PC-9 (cell line): ENCODE measurements at regions not wholly inside any gene's neighbourhood (a gene's known extent, or its start where the extent isn't known, plus 50 kb on each side); places are given as distances from the start of the nearest gene placed in this dataset.

Experiments
- BruUV-seq: library from RNA; stranded (reverse); fragments of 400-500 nt; replicated peaks from 2 replicates; lab custom pipeline; 2021; lab: Mats Ljungman, UMichigan
- CTCF ChIA-PET: fragments of 300-600 bp; sonication (Branson Sonifier 250); formaldehyde crosslinking; loops from one replicate; lab custom pipeline; 2022; ENCODE audit warnings: antibody characterized with exemption; lab: Charles Lee
- POLR2A ChIA-PET: fragments of 300-600 bp; sonication (Branson Sonifier 250); formaldehyde crosslinking; loops from one replicate; lab custom pipeline; 2022; ENCODE audit warnings: antibody characterized with exemption; ENCODE audit not compliant: unreplicated experiment; lab: Charles Lee
- DNase-seq, 2 experiments: peaks; one replicate each; pipeline versions ENCODE4 v3.0.0 to v3.0.0-alpha.2; 2015 to 2022; ENCODE audit warnings: mixed read lengths in 1 of 2
- H2AFZ ChIP-seq: fragments of 200-600 bp; sonication (generic); 2 replicates; pipeline ENCODE4 v1.8.1; 2017; ENCODE audit warnings: antibody characterized with exemption
- H3F3A ChIP-seq: fragments of 200-600 bp; sonication (generic); 2 replicates; pipeline ENCODE4 v1.8.1; 2017; ENCODE audit warnings: antibody characterized with exemption, mild to moderate bottlenecking, low read depth; ENCODE audit not compliant: insufficient read depth
- H3K27ac ChIP-seq: fragments of 200-600 bp; sonication (generic); 2 replicates; pipeline ENCODE4 v1.6.1; 2016; ENCODE audit warnings: mixed run types
- H3K27me3 ChIP-seq: fragments of 200-600 bp; sonication (generic); 2 replicates; pipeline ENCODE4 v1.6.1; 2016; ENCODE audit warnings: low read depth, mixed run types; ENCODE audit not compliant: insufficient read depth
- H3K36me3 ChIP-seq: fragments of 200-600 bp; sonication (generic); 2 replicates; pipeline ENCODE4 v1.6.1; 2016; ENCODE audit warnings: low read depth, mixed run types
- H3K4me1 ChIP-seq: fragments of 200-600 bp; sonication (generic); replicated peaks from 2 replicates; pipeline ENCODE4 v1.6.1; 2016; ENCODE audit warnings: mixed run types; ENCODE audit not compliant: insufficient read depth
- H3K4me2 ChIP-seq: fragments of 200-600 bp; sonication (generic); 2 replicates; pipeline ENCODE4 v1.6.1; 2017; ENCODE audit warnings: mixed run types
- H3K4me3 ChIP-seq: fragments of 200-600 bp; sonication (generic); 2 replicates; pipeline ENCODE4 v1.6.1; 2016; ENCODE audit warnings: mixed run types
- H3K79me2 ChIP-seq: fragments of 200-600 bp; sonication (generic); 2 replicates; pipeline ENCODE4 v1.6.1; 2017; ENCODE audit warnings: low read depth, mixed run types
- H3K9me2 ChIP-seq: fragments of 200-600 bp; sonication (generic); 2 replicates; pipeline ENCODE4 v1.8.1; 2017; ENCODE audit warnings: mild to moderate bottlenecking; ENCODE audit not compliant: insufficient read depth
- H3K9me3 ChIP-seq: fragments of 200-600 bp; sonication (generic); 2 replicates; pipeline ENCODE4 v1.8.1; 2016; ENCODE audit warnings: low read depth; ENCODE audit not compliant: insufficient read depth
- H4K20me1 ChIP-seq: fragments of 200-600 bp; sonication (generic); 2 replicates; pipeline ENCODE4 v1.8.1; 2017; ENCODE audit not compliant: insufficient read depth
- CTCF ChIP-seq: fragments of 200-600 bp; sonication (generic); conservative IDR thresholded peaks from 2 replicates; pipeline ENCODE4 v1.6.1; 2017; ENCODE audit warnings: mixed run types, antibody characterized with exemption, mild to moderate bottlenecking, moderate library complexity
- EZH2 ChIP-seq: fragments of 200-600 bp; sonication (generic); IDR thresholded peaks from 2 replicates; pipeline ENCODE4 v1.8.0; 2017; ENCODE audit warnings: antibody characterized with exemption, low read depth
- intact Hi-C: fragments of 100-400 bp; cut with micrococcal nuclease; formaldehyde crosslinking; loops from one replicate; pipeline ENCODE4 v1.10.0; 2022; ENCODE audit not compliant: unreplicated experiment

DNA sequence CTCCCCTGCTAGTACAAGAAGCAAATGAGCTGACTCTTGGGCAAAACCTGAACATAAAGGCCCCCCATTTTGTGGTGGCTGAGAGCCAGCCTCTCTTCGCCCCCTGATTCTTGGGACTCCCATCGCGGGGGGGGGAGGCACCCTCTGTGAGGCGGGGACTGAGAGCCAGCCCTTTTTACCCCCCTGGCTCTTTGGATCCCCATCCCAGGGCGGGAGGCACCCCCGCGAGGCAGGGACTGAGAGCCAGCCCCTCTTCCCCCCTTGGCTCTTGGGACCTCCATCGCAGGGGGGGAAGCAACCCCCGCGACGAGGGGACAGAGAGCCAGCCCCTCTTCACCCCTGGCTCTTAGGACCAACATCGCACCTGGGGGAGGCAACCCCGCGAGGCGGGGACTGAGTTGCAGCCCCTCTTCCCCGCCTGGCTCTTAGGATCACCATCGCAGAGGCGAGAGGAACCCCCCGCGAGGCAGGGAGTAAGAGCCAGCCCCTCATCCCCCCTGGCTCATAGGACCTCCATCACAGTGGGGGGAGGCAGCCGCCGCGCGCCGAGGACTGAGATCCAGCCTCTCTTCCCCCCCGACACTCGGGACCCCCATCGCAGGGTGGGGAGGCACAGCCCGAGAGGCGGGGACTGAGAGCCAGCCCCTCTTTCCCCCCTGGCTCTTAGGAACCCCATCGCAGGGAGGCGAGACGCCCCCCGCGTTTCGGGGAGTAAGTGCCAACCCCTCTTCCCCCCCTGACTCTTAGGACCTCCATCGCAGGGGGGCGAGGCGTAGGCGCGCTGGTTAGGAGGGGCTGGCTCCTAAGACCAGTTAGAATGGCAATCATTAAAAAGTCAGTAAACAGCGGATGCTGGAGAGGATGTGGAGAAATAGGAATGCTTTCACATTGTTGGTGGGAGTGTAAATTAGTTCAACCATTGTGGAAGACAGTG lies 2428.4 kb upstream of the PCDH20 start:
- Histone ChIP-seq H4K20me1 (no peaks in the 10 kb centered on the region), H3K27ac (no peak overlapping the region), H2AFZ (no peak overlapping the region), H3F3A (no peaks in the 10 kb centered on the region), H3K4me1 (no peaks in the 10 kb centered on the region), H3K79me2 (no peaks in the 10 kb centered on the region), H3K9me3 (no peaks in the 10 kb centered on the region), H3K27me3 (no peaks in the 10 kb centered on the region), H3K4me3 (no peak overlapping the region), H3K4me2 (no peak overlapping the region), H3K9me2 (no peaks in the 10 kb centered on the region), H3K36me3 (no peaks in the 10 kb centered on the region)
- BruUV-seq = no TSS peak
- no peak for TF ChIP-seq EZH2
- no peak for TF ChIP-seq CTCF
- intact Hi-C loops = no loop called here
- DNase-seq = no peak
- POLR2A ChIA-PET = no interaction called here
- CTCF ChIA-PET = no interaction called here

GRCh38 chr13:63842102-63842501 lies 2426.5 kb upstream of the PCDH20 start:
- H3K4me2 ChIP-seq = no peak overlapping the region
- no peaks in the 10 kb centered on the region for H3K36me3 ChIP-seq
- H3K4me1 ChIP-seq = no peaks in the 10 kb centered on the region
- POLR2A ChIA-PET = no interaction called here
- no peak overlapping the region for H3K4me3 ChIP-seq
- no peak overlapping the region for H2AFZ ChIP-seq
- H3K9me3 ChIP-seq = no peaks in the 10 kb centered on the region
- no peaks in the 10 kb centered on the region for H3F3A ChIP-seq
- no TSS peak for BruUV-seq
- H3K9me2 ChIP-seq = no peaks in the 10 kb centered on the region
- H3K27ac ChIP-seq = no peak overlapping the region
- no peak for TF ChIP-seq CTCF
- TF ChIP-seq EZH2 = no peak
- intact Hi-C loops = no loop called here
- CTCF ChIA-PET = no interaction called here
- DNase-seq = no peak
- H3K79me2 ChIP-seq = no peaks in the 10 kb centered on the region
- H4K20me1 ChIP-seq = no peaks in the 10 kb centered on the region
- H3K27me3 ChIP-seq = no peaks in the 10 kb centered on the region

- H3K4me1 ChIP-seq = no peaks in the 10 kb centered on the region
- no peak overlapping the region for H3K4me2 ChIP-seq
- H3K9me3 ChIP-seq = no peaks in the 10 kb centered on the region
- H3F3A ChIP-seq = no peaks in the 10 kb centered on the region
- H3K27me3 ChIP-seq = no peaks in the 10 kb centered on the region
- POLR2A ChIA-PET = no interaction called here
- H3K27ac ChIP-seq = no peak overlapping the region
- H3K36me3 ChIP-seq = no peaks in the 10 kb centered on the region
- intact Hi-C loops = no loop called here
- no peak overlapping the region for H3K4me3 ChIP-seq
- H2AFZ ChIP-seq = no peak overlapping the region
- H4K20me1 ChIP-seq = no peaks in the 10 kb centered on the region
- no TSS peak for BruUV-seq
- H3K79me2 ChIP-seq = no peaks in the 10 kb centered on the region
- TF ChIP-seq CTCF (no peak), EZH2 (no peak)
- DNase-seq = no peak
- CTCF ChIA-PET = no interaction called here
- no peaks in the 10 kb centered on the region for H3K9me2 ChIP-seq
Observed at GRCh38 chr13:63840551-63841421, 2425.1 kb upstream of the PCDH20 start.
